Esophagus muscularis mucosa (tissue), 4 donors: ENCODE measurements at regions not wholly inside any gene's neighbourhood (a gene's known extent, or its start where the extent isn't known, plus 50 kb on each side); places are given as distances from the start of the nearest gene placed in this dataset.

Experiments used
- DNase-seq: peaks from one replicate; pipeline ENCODE4 v3.0.0-alpha.2; 2017; ENCODE audit errors: extremely low spot score
- H3K27ac ChIP-seq, 4 donors: fragments of 200-600 bp; sonication (generic); replicated peaks in 1 of 4; 1 replicate in 3 of 4; 2 replicates in 1 of 4; pipeline ENCODE4 v1.5.1; 2016 to 2019; ENCODE audit warnings: mild to moderate bottlenecking in 1 of 4
- H3K27me3 ChIP-seq, 4 donors: fragments of 200-600 bp; sonication (generic); one replicate each; pipeline versions ENCODE4 v1.5.1 to v1.6.0; 2016 to 2019
- H3K36me3 ChIP-seq, 4 donors: fragments of 200-600 bp; sonication (generic); one replicate each; pipeline ENCODE4 v1.5.1; 2016 to 2019
- H3K4me1 ChIP-seq, 4 donors: fragments of 200-600 bp; sonication (generic); one replicate each; pipeline ENCODE4 v1.5.1; 2016 to 2019
- H3K4me3 ChIP-seq, 4 donors: fragments of 200-600 bp; sonication (generic); 1 replicate in 2 of 4; 2 replicates in 2 of 4; pipeline ENCODE4 v1.5.1; 2016 to 2019; ENCODE audit warnings: mild to moderate bottlenecking in 4 of 4, moderate library complexity in 1 of 4
- H3K9me3 ChIP-seq, 4 donors: fragments of 200-600 bp; sonication (generic); 1 replicate in 3 of 4; 2 replicates in 1 of 4; pipeline ENCODE4 v1.5.1; 2016 to 2019
- CTCF ChIP-seq, 3 experiments: fragments of 200-600 bp in 2 of 3; fragments of 450-650 bp in 1 of 3; sonication (generic) in 2 of 3; IDR thresholded peaks; one replicate each; pipeline ENCODE4 v1.5.1; 2017 to 2019; ENCODE audit warnings: antibody characterized with exemption in 3 of 3, mild to moderate bottlenecking in 2 of 3, moderate library complexity in 1 of 3
- EP300 ChIP-seq: sonication (generic); formaldehyde crosslinking; IDR thresholded peaks from one replicate; pipeline ENCODE4 v1.6.1; 2017; ENCODE audit warnings: antibody characterized with exemption
- POLR2A ChIP-seq: fragments of 450-650 bp; IDR thresholded peaks from one replicate; pipeline ENCODE4 v1.6.1; 2017; ENCODE audit warnings: antibody characterized with exemption, moderate library complexity, mild to moderate bottlenecking, low read depth
- POLR2AphosphoS5 ChIP-seq, 2 donors: sonication (generic); formaldehyde crosslinking; IDR thresholded peaks; one replicate each; pipeline ENCODE4 v1.6.1; 2017; ENCODE audit warnings: antibody characterized with exemption in 2 of 2
- WGBS: methylation state at CpG from one replicate; pipeline ENCODE4 v1.1.5; 2018; 5-methylcytosine and 5-hydroxymethylcytosine counted together
- intact Hi-C: fragments of 100-400 bp; cut with DNase I; formaldehyde crosslinking; loops from one replicate; pipeline ENCODE4 v1.15.1; 2023

- Histone ChIP-seq H3K36me3 (no peaks in the 10 kb centered on the region), H3K9me3 (peaks cover 0 to 4% (median 0%) of the 10 kb centered on the region in 4 donors), H3K4me1 (peaks cover 10 to 46% (median 36%) of the 10 kb centered on the region in 4 donors), H3K4me3 (no peak overlapping the region), H3K27me3 (no peaks in the 10 kb centered on the region), H3K27ac (no peak overlapping the region)
- 89% methylated on average over 7 of the region's 7 CpGs for WGBS
- intact Hi-C loops = loop anchor here (10.0 kb wide), 1 partner anchor 58 kb away; no protein-coding TSS in a partner anchor
- DNase-seq = peak; percentile 14
- TF ChIP-seq POLR2A = no peak
- TF ChIP-seq EP300 = no peak
- no peak for TF ChIP-seq POLR2AphosphoS5 (IDR thresholded peaks at IDR 0.05)
- no peak for TF ChIP-seq CTCF (IDR thresholded peaks at IDR 0.05)
These were observed 94.4 kb upstream of the TNFAIP3 start for GRCh38 chr6:137772541-137773250.

- DNase-seq = no peak
These were observed 91.8 kb upstream of the TNFAIP3 start for GRCh38 chr6:137775227-137775626.

GRCh38 chr6:137775720-137776119 is 91.3 kb upstream of the TNFAIP3 start:
- TF ChIP-seq POLR2A (no peak), EP300 (no peak), CTCF (IDR thresholded peaks at IDR 0.05) (no peak), POLR2AphosphoS5 (IDR thresholded peaks at IDR 0.05) (peak in 1 of 2 donors; percentile 41)
- no peak overlapping the region for H3K4me3 ChIP-seq
- H3K27ac ChIP-seq = peak overlapping the region; percentile 81 to 91 (median 88)
- no peaks in the 10 kb centered on the region for H3K36me3 ChIP-seq
- peaks cover 14 to 76% (median 65%) of the 10 kb centered on the region in 4 donors for H3K4me1 ChIP-seq
- peak; percentile 39 for DNase-seq
- 77% methylated on average over 5 of the region's 5 CpGs for WGBS
- H3K9me3 ChIP-seq = no peaks in the 10 kb centered on the region
- intact Hi-C loops = loop anchor here (10.0 kb wide), 1 partner anchor 61 kb away; no protein-coding TSS in a partner anchor
- H3K27me3 ChIP-seq = no peaks in the 10 kb centered on the region

More at GRCh38 chr6:137775227-137775626, 91.8 kb upstream of the TNFAIP3 start:
- Histone ChIP-seq H3K27me3 (no peaks in the 10 kb centered on the region), H3K9me3 (no peaks in the 10 kb centered on the region), H3K4me1 (peaks cover 13 to 71% (median 61%) of the 10 kb centered on the region in 4 donors), H3K36me3 (no peaks in the 10 kb centered on the region), H3K27ac (peak overlapping the region; percentile 81 to 91 (median 88)), H3K4me3 (no peak overlapping the region)
- 79% methylated on average over 2 of the region's 2 CpGs for WGBS
- no peak for TF ChIP-seq CTCF (IDR thresholded peaks at IDR 0.05)
- no peak for TF ChIP-seq POLR2AphosphoS5 (IDR thresholded peaks at IDR 0.05)
- TF ChIP-seq EP300 = no peak
- no peak for TF ChIP-seq POLR2A
- intact Hi-C loops = loop anchor here (10.0 kb wide), 1 partner anchor 60 kb away; no protein-coding TSS in a partner anchor

GRCh38 chr6:137776256-137776655 is 90.8 kb upstream of the TNFAIP3 start:
- 73% methylated on average over 9 of the region's 9 CpGs for WGBS
- TF ChIP-seq POLR2AphosphoS5 (IDR thresholded peaks at IDR 0.05) (no peak), CTCF (IDR thresholded peaks at IDR 0.05) (no peak), POLR2A (no peak), EP300 (no peak)
- Histone ChIP-seq H3K4me1 (peaks cover 14 to 82% (median 71%) of the 10 kb centered on the region in 4 donors), H3K9me3 (no peaks in the 10 kb centered on the region), H3K4me3 (peak overlapping the region in 1 of 4 donors; percentile 5), H3K27me3 (no peaks in the 10 kb centered on the region), H3K27ac (peak overlapping the region; percentile 81 to 91 (median 88)), H3K36me3 (no peaks in the 10 kb centered on the region)
- intact Hi-C loops = loop anchor here (10.0 kb wide), 1 partner anchor 61 kb away; no protein-coding TSS in a partner anchor
- peak; percentile 70 for DNase-seq
